Stomach smooth muscle (tissue), 2 donors: ENCODE measurements at regions not wholly inside any gene's neighbourhood (a gene's known extent, or its start where the extent isn't known, plus 50 kb on each side); places are given as distances from the start of the nearest gene placed in this dataset.

ENCODE experiments used
- H3K27ac ChIP-seq: one replicate; pipeline ENCODE4 v1.7.0; 2013; ENCODE audit warnings: mild to moderate bottlenecking, low read length, inconsistent platforms
- H3K27me3 ChIP-seq, 2 donors: one replicate each; pipeline ENCODE4 v1.7.0; 2013; ENCODE audit warnings: low read length in 2 of 2; ENCODE audit not compliant: insufficient read depth in 2 of 2, control insufficient read depth in 1 of 2
- H3K36me3 ChIP-seq, 2 donors: one replicate each; pipeline ENCODE4 v1.7.0; 2013; ENCODE audit warnings: low read length in 2 of 2; ENCODE audit not compliant: control insufficient read depth in 2 of 2, insufficient read depth in 2 of 2
- H3K4me1 ChIP-seq: one replicate; pipeline ENCODE4 v1.7.0; 2013; ENCODE audit warnings: low read length; ENCODE audit not compliant: control insufficient read depth, insufficient read depth
- H3K4me3 ChIP-seq, 2 donors: one replicate each; pipeline ENCODE4 v1.7.0; 2013; ENCODE audit warnings: low read length in 2 of 2
- H3K9ac ChIP-seq, 2 donors: one replicate each; pipeline ENCODE4 v1.7.0; 2013; ENCODE audit warnings: low read length in 2 of 2, mild to moderate bottlenecking in 1 of 2
- H3K9me3 ChIP-seq, 2 donors: one replicate each; pipeline ENCODE4 v1.7.0; 2013; ENCODE audit warnings: low read length in 2 of 2; ENCODE audit not compliant: control insufficient read depth in 2 of 2
- donor health status: healthy.
- donor health status: Pancreatic carcinoma.

GRCh38 chr10:4678023-4678950 is 147.7 kb upstream of the AKR1E2 start:
- H3K27me3 ChIP-seq: no peaks in the 10 kb centered on the region
- no peaks in the 10 kb centered on the region for H3K36me3 ChIP-seq
- no peaks in the 10 kb centered on the region for H3K9me3 ChIP-seq
- no peak overlapping the region for H3K4me3 ChIP-seq
- H3K4me1 ChIP-seq: peaks cover 3% of the 10 kb centered on the region
- no peak overlapping the region for H3K27ac ChIP-seq
- H3K9ac ChIP-seq: no peak overlapping the region

GRCh38 chr10:4677296-4678021 is 148.5 kb upstream of the AKR1E2 start:
- Histone ChIP-seq H3K9me3 (no peaks in the 10 kb centered on the region), H3K4me1 (peaks cover 3% of the 10 kb centered on the region), H3K27ac (no peak overlapping the region), H3K36me3 (no peaks in the 10 kb centered on the region), H3K9ac (no peak overlapping the region), H3K4me3 (no peak overlapping the region), H3K27me3 (no peaks in the 10 kb centered on the region)

- Histone ChIP-seq H3K4me1 (peaks cover 3% of the 10 kb centered on the region), H3K36me3 (no peaks in the 10 kb centered on the region), H3K27ac (no peak overlapping the region)
Measured at GRCh38 chr10:4676566-4676965, 149.4 kb upstream of the AKR1E2 start.

DNA sequence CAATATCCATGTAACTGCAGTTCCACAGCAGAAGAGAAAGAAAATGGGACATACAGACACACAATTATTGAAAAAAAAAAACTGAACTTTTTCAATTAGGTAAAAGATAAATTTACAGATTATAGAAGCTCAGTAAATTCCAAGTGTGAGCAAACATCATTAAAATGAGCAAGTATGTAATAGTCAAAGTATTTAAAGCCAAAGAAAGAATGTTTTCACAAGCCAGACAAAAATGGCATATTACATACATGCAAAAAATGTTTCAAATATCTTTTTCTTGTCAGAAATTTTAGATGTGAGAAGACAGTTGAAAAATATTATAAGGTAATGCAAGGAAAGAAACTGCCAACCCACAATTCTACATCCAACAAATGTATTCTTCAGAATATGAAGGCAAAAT is 150.2 kb upstream of the AKR1E2 start:
- peaks cover 3% of the 10 kb centered on the region for H3K4me1 ChIP-seq
- H3K9ac ChIP-seq: no peak overlapping the region
- H3K27ac ChIP-seq: no peak overlapping the region
- no peak overlapping the region for H3K4me3 ChIP-seq
- H3K36me3 ChIP-seq: no peaks in the 10 kb centered on the region
- H3K9me3 ChIP-seq: no peaks in the 10 kb centered on the region
- no peaks in the 10 kb centered on the region for H3K27me3 ChIP-seq

More at GRCh38 chr10:4676566-4676965, 149.4 kb upstream of the AKR1E2 start:
- Histone ChIP-seq H3K9ac (no peak overlapping the region), H3K27me3 (no peaks in the 10 kb centered on the region), H3K4me3 (no peak overlapping the region), H3K9me3 (no peaks in the 10 kb centered on the region)

DNA sequence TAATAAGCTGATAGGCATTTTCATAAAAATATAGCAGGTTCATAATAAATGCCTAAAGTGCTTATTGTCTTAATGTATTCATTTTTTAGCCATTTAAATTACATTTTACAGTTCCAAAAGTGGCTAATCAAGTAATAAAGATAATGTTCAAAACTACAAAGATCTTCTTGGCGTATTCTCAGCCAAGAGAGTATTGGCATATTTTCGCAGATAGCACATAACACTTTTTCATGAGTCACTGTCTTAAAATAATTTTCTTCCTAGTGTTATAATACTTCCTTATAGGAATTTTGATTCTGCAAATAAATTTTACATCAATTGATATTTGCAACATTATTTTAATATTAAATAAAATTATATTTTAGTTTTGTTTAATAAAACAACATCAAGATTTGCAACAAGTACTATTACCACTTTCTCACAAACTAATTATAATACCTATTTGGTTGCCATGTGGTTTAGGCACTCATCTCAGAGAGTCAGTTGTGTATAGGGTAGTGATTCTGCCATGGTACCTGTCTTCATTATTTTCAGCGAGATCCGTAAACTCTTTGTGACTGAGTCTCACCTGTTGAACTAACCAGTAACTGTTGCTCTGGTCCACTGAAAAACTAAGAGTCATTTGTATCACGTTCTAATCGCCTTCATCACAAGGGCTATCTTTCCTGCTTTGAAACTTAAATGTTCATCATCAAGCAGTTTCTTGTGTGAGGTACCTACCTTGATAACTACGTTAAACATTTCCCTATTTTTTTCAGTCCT is 152.5 kb upstream of the AKR1E2 start:
- Histone ChIP-seq H3K36me3 (no peaks in the 10 kb centered on the region), H3K9ac (no peak overlapping the region), H3K4me1 (peaks cover 1% of the 10 kb centered on the region), H3K27me3 (no peaks in the 10 kb centered on the region), H3K9me3 (no peaks in the 10 kb centered on the region), H3K4me3 (no peak overlapping the region), H3K27ac (no peak overlapping the region)

- Histone ChIP-seq H3K36me3 (no peaks in the 10 kb centered on the region), H3K27me3 (no peaks in the 10 kb centered on the region), H3K9ac (no peak overlapping the region), H3K9me3 (no peaks in the 10 kb centered on the region), H3K4me3 (no peak overlapping the region), H3K27ac (no peak overlapping the region), H3K4me1 (no peaks in the 10 kb centered on the region)
Measured at GRCh38 chr10:4672201-4672600, 153.8 kb upstream of the AKR1E2 start.

- H3K9me3 ChIP-seq: no peaks in the 10 kb centered on the region
- no peak overlapping the region for H3K4me3 ChIP-seq
- H3K36me3 ChIP-seq: no peaks in the 10 kb centered on the region
- no peaks in the 10 kb centered on the region for H3K27me3 ChIP-seq
- H3K27ac ChIP-seq: no peak overlapping the region
- H3K4me1 ChIP-seq: no peaks in the 10 kb centered on the region
- H3K9ac ChIP-seq: no peak overlapping the region
Measured at GRCh38 chr10:4671451-4672145, 154.4 kb upstream of the AKR1E2 start.

GRCh38 chr10:4670737-4671136 is 155.3 kb upstream of the AKR1E2 start:
- H3K4me3 ChIP-seq: no peak overlapping the region
- H3K27ac ChIP-seq: no peak overlapping the region
- no peaks in the 10 kb centered on the region for H3K9me3 ChIP-seq
- H3K36me3 ChIP-seq: no peaks in the 10 kb centered on the region
- H3K9ac ChIP-seq: no peak overlapping the region
- H3K4me1 ChIP-seq: no peaks in the 10 kb centered on the region
- no peaks in the 10 kb centered on the region for H3K27me3 ChIP-seq

- no peaks in the 10 kb centered on the region for H3K27me3 ChIP-seq
- no peaks in the 10 kb centered on the region for H3K4me1 ChIP-seq
- no peak overlapping the region for H3K27ac ChIP-seq
- H3K4me3 ChIP-seq: no peak overlapping the region
- H3K9me3 ChIP-seq: no peaks in the 10 kb centered on the region
- no peaks in the 10 kb centered on the region for H3K36me3 ChIP-seq
- H3K9ac ChIP-seq: no peak overlapping the region
Measured at GRCh38 chr10:4669585-4669984, 156.4 kb upstream of the AKR1E2 start.
